MM.1S (cell line): ENCODE measurements at regions not wholly inside any gene's neighbourhood (a gene's known extent, or its start where the extent isn't known, plus 50 kb on each side); places are given as distances from the start of the nearest gene placed in this dataset.

Experiments
- DNase-seq: peaks from one replicate; pipeline ENCODE4 v3.0.0-alpha.2; 2015
- H2AFZ ChIP-seq: fragments of 300-600 bp; sonication (generic); 2 replicates; pipeline ENCODE4 v1.6.0; 2016; ENCODE audit warnings: antibody characterized with exemption, low read length
- H3F3A ChIP-seq: fragments of 300-600 bp; sonication (generic); 2 replicates; pipeline ENCODE4 v1.6.1; 2016; ENCODE audit warnings: mild to moderate bottlenecking, antibody characterized with exemption, low read length, moderate library complexity, mixed read lengths; ENCODE audit not compliant: insufficient read depth
- H3K27ac ChIP-seq: fragments of 300-600 bp; sonication (generic); 2 replicates; pipeline ENCODE4 v1.5.1; 2016; ENCODE audit warnings: mild to moderate bottlenecking, low read length
- H3K27me3 ChIP-seq: fragments of 300-600 bp; sonication (generic); replicated peaks from 2 replicates; pipeline ENCODE4 v1.6.0; 2016; ENCODE audit warnings: low read length; ENCODE audit not compliant: insufficient read depth
- H3K36me3 ChIP-seq: fragments of 300-600 bp; sonication (generic); replicated peaks from 2 replicates; pipeline ENCODE4 v1.6.1; 2016; ENCODE audit warnings: mild to moderate bottlenecking, low read length, mixed read lengths; ENCODE audit not compliant: insufficient read depth
- H3K4me1 ChIP-seq: fragments of 300-600 bp; sonication (generic); 2 replicates; pipeline ENCODE4 v1.6.1; 2016; ENCODE audit warnings: low read length, mixed read lengths
- H3K4me2 ChIP-seq: fragments of 300-600 bp; sonication (generic); 2 replicates; pipeline ENCODE4 v1.6.0; 2016; ENCODE audit warnings: low read depth, low read length
- H3K4me3 ChIP-seq: fragments of 300-600 bp; sonication (generic); 2 replicates; pipeline ENCODE4 v1.5.1; 2016; ENCODE audit warnings: low read length, mixed read lengths
- H3K79me2 ChIP-seq: fragments of 300-600 bp; sonication (generic); 2 replicates; pipeline ENCODE4 v1.6.1; 2016; ENCODE audit warnings: mixed run types, low read length, mixed read lengths
- H3K9ac ChIP-seq: fragments of 300-600 bp; sonication (generic); 2 replicates; pipeline ENCODE4 v1.6.1; 2016; ENCODE audit warnings: low read length, mixed read lengths
- H3K9me2 ChIP-seq: fragments of 300-600 bp; sonication (generic); replicated peaks from 2 replicates; pipeline ENCODE4 v1.6.1; 2016; ENCODE audit warnings: mild to moderate bottlenecking, low read length, mixed read lengths; ENCODE audit not compliant: insufficient read depth
- H3K9me3 ChIP-seq: fragments of 300-600 bp; sonication (generic); replicated peaks from 2 replicates; pipeline ENCODE4 v1.6.1; 2016; ENCODE audit warnings: mild to moderate bottlenecking, low read length, mixed read lengths; ENCODE audit not compliant: insufficient read depth
- H4K20me1 ChIP-seq: fragments of 300-600 bp; sonication (generic); 2 replicates; pipeline ENCODE4 v1.6.1; 2016; ENCODE audit warnings: mild to moderate bottlenecking, low read length, moderate library complexity, mixed read lengths; ENCODE audit not compliant: insufficient read depth
- EZH2 ChIP-seq: fragments of 300-600 bp; sonication (generic); optimal IDR thresholded peaks from 2 replicates; pipeline ENCODE3; 2017; ENCODE audit warnings: low read depth, mild to moderate bottlenecking, antibody characterized with exemption, low read length, mixed read lengths
- EZH2phosphoT487 ChIP-seq: fragments of 300-600 bp; sonication (generic); IDR thresholded peaks from 2 replicates; pipeline ENCODE4 v1.6.1; 2018; ENCODE audit warnings: antibody characterized with exemption, low read length
- TF ChIP-seq, protein P1 (sequence below): fragments of 300-600 bp; sonication (generic); IDR thresholded peaks from 2 replicates; pipeline ENCODE4 v1.5.1; 2016; ENCODE audit warnings: antibody characterized with exemption, low read length, mixed read lengths

DNA sequence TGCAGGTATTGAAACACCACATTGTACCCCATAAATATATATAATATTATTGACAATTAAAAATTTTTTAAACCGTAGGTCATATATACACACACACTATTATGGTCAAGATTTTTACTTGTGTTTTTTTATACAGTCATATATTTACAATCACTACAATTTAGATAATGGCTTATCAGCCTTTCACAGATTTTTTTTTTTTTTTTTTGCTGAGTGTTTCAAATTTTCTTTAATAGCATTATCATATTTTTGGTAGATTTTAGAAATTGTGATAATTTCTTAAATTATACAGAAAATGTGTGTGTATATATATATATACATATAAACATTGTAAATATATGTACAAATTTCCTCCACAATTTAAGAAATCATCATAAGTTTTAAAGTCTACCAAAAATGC is 68.6 kb upstream of the RGS2 start:
- Histone ChIP-seq H3K9me3 (no peaks in the 10 kb centered on the region), H2AFZ (no peak overlapping the region)

DNA sequence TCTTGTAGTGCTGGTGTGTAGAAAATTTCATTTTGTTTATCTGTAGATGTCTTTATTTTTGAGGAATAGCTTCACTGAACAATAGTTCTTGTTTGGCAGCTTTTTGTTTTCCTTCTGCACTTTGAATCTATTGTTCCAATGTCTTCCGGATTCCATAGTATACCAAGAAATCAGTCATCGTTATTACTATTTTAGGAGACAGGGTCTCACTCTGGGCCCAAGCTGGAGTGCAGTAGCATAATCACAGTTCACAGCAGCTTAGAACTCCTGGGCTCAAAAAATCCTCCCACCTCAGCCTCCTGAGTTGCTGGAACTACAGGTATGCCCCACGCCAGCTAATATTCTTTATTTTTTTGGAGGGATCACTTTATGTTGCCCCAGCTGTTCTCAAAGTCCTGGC is 67.7 kb upstream of the RGS2 start:
- DNase-seq: no peak
- Histone ChIP-seq H3K27me3 (no peaks in the 10 kb centered on the region), H3K36me3 (no peaks in the 10 kb centered on the region; the same call in 1 of the 2 replicates), H3K9ac (no peak overlapping the region), H3K4me2 (0 out of 2 replicates have a peak overlapping the region, but pooled peaks have one; percentile 17), H3K4me3 (no peak overlapping the region), H3K79me2 (no peaks in the 10 kb centered on the region), H4K20me1 (no peaks in the 10 kb centered on the region), H3F3A (no peaks in the 10 kb centered on the region), H3K9me3 (no peaks in the 10 kb centered on the region), H2AFZ (no peak overlapping the region), H3K4me1 (peaks cover 7% of the 10 kb centered on the region; the same call in 1 of the 2 replicates), H3K27ac (no peak overlapping the region), H3K9me2 (no peaks in the 10 kb centered on the region)
- no peak for TF ChIP-seq EZH2
- TF ChIP-seq EZH2phosphoT487: no peak
- TF ChIP-seq, protein P1, sequence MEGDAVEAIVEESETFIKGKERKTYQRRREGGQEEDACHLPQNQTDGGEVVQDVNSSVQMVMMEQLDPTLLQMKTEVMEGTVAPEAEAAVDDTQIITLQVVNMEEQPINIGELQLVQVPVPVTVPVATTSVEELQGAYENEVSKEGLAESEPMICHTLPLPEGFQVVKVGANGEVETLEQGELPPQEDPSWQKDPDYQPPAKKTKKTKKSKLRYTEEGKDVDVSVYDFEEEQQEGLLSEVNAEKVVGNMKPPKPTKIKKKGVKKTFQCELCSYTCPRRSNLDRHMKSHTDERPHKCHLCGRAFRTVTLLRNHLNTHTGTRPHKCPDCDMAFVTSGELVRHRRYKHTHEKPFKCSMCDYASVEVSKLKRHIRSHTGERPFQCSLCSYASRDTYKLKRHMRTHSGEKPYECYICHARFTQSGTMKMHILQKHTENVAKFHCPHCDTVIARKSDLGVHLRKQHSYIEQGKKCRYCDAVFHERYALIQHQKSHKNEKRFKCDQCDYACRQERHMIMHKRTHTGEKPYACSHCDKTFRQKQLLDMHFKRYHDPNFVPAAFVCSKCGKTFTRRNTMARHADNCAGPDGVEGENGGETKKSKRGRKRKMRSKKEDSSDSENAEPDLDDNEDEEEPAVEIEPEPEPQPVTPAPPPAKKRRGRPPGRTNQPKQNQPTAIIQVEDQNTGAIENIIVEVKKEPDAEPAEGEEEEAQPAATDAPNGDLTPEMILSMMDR: no peak

More for the DNA sequence above, 68.6 kb upstream of the RGS2 start:
- H3K9ac ChIP-seq: no peak overlapping the region
- H3K79me2 ChIP-seq: no peaks in the 10 kb centered on the region
- no peak overlapping the region for H3K4me2 ChIP-seq
- H3K27ac ChIP-seq: no peak overlapping the region
- H3K36me3 ChIP-seq: no peaks in the 10 kb centered on the region; the same call in 1 of the 2 replicates
- no peaks in the 10 kb centered on the region for H3K9me2 ChIP-seq
- H3F3A ChIP-seq: no peaks in the 10 kb centered on the region
- no peak overlapping the region for H3K4me3 ChIP-seq
- no peaks in the 10 kb centered on the region for H3K27me3 ChIP-seq
- H4K20me1 ChIP-seq: no peaks in the 10 kb centered on the region
- DNase-seq: no peak
- TF ChIP-seq EZH2 (no peak), EZH2phosphoT487 (no peak)
- TF ChIP-seq, protein P1: no peak
- peaks cover 7% of the 10 kb centered on the region; the same call in 1 of the 2 replicates for H3K4me1 ChIP-seq

GRCh38 chr1:192747301-192747700 is 61.5 kb upstream of the RGS2 start:
- Histone ChIP-seq H3K27ac (no peak overlapping the region), H3K36me3 (no peaks in the 10 kb centered on the region), H3K9me2 (no peaks in the 10 kb centered on the region), H3F3A (no peaks in the 10 kb centered on the region), H3K9me3 (no peaks in the 10 kb centered on the region), H3K4me1 (0 out of 2 replicates have a peak, but pooled peaks cover 4% of the 10 kb centered on the region), H3K79me2 (no peaks in the 10 kb centered on the region), H3K4me2 (no peak overlapping the region), H3K27me3 (no peaks in the 10 kb centered on the region), H2AFZ (no peak overlapping the region), H4K20me1 (no peaks in the 10 kb centered on the region), H3K4me3 (no peak overlapping the region), H3K9ac (no peak overlapping the region)
- TF ChIP-seq EZH2phosphoT487 (no peak), EZH2 (no peak)
- TF ChIP-seq, protein P1: no peak
- no peak for DNase-seq
